Liver (tissue), 8 donors: ENCODE measurements at regions not wholly inside any gene's neighbourhood (a gene's known extent, or its start where the extent isn't known, plus 50 kb on each side); places are given as distances from the start of the nearest gene placed in this dataset.

Experiments
- DNase-seq: peaks from one replicate; pipeline ENCODE4 v3.0.0-alpha.2; 2017; ENCODE audit warnings: low spot score
- H3K27ac ChIP-seq, 2 donors: one replicate each; pipeline ENCODE4 v1.7.0; 2013; ENCODE audit warnings: inconsistent platforms in 2 of 2, low read length in 2 of 2, control low read depth in 1 of 2, low read depth in 1 of 2, mild to moderate bottlenecking in 1 of 2
- H3K27me3 ChIP-seq, 4 donors: one replicate each; pipeline versions ENCODE4 v1.6.1 to v1.7.0; 2013; ENCODE audit warnings: low read length in 3 of 4, inconsistent platforms in 1 of 4, mild to moderate bottlenecking in 1 of 4, moderate library complexity in 1 of 4; ENCODE audit not compliant: control insufficient read depth in 4 of 4, insufficient read depth in 4 of 4
- H3K36me3 ChIP-seq, 4 donors: one replicate each; pipeline versions ENCODE4 v1.6.1 to v1.7.0; 2013; ENCODE audit warnings: low read length in 3 of 4, mild to moderate bottlenecking in 3 of 4, low read depth in 1 of 4, moderate library complexity in 1 of 4; ENCODE audit not compliant: control insufficient read depth in 4 of 4, insufficient read depth in 3 of 4
- H3K4me1 ChIP-seq, 4 donors: one replicate each; pipeline versions ENCODE4 v1.6.1 to v1.7.0; 2013; ENCODE audit warnings: low read length in 3 of 4, mild to moderate bottlenecking in 3 of 4, moderate library complexity in 1 of 4; ENCODE audit not compliant: control insufficient read depth in 4 of 4, insufficient read depth in 4 of 4
- H3K4me3 ChIP-seq, 3 donors: one replicate each; pipeline versions ENCODE4 v1.6.1 to v1.7.0; 2013; ENCODE audit warnings: low read length in 3 of 3, control low read depth in 1 of 3, low read depth in 1 of 3, mild to moderate bottlenecking in 1 of 3
- H3K9ac ChIP-seq, 2 donors: one replicate each; pipeline ENCODE4 v1.7.0; 2013; ENCODE audit warnings: low read length in 2 of 2, mild to moderate bottlenecking in 2 of 2, moderate library complexity in 2 of 2, control low read depth in 1 of 2, low read depth in 1 of 2
- H3K9me3 ChIP-seq, 4 donors: one replicate each; pipeline versions ENCODE4 v1.6.1 to v1.7.0; 2013; ENCODE audit warnings: low read length in 3 of 4; ENCODE audit not compliant: control insufficient read depth in 4 of 4
- ATF3 ChIP-seq: IDR thresholded peaks from 2 replicates; pipeline ENCODE4 v1.6.1; 2016; ENCODE audit warnings: antibody characterized with exemption
- CTCF ChIP-seq: fragments of 150-350 bp; IDR thresholded peaks from 2 replicates; pipeline ENCODE4 v1.5.1; 2017; ENCODE audit warnings: improper control_type of control experiment, low read depth, low read length; ENCODE audit not compliant: missing input control
- FOXA1 ChIP-seq: IDR thresholded peaks from 2 replicates; pipeline ENCODE4 v1.6.1; 2016; ENCODE audit warnings: antibody characterized with exemption
- FOXA2 ChIP-seq: IDR thresholded peaks from 2 replicates; pipeline ENCODE4 v1.6.1; 2016; ENCODE audit warnings: antibody characterized with exemption
- GABPA ChIP-seq, 2 donors: IDR thresholded peaks in 1 of 2; conservative IDR thresholded peaks in 1 of 2; 2 replicates each; pipeline ENCODE4 v1.6.1; 2016; ENCODE audit warnings: antibody characterized with exemption in 2 of 2, mild to moderate bottlenecking in 1 of 2, moderate library complexity in 1 of 2
- HNF4A ChIP-seq, 2 donors: conservative IDR thresholded peaks; 2 replicates each; pipeline ENCODE4 v1.6.1; 2016; ENCODE audit warnings: antibody characterized with exemption in 2 of 2, mild to moderate bottlenecking in 2 of 2
- HNF4G ChIP-seq: IDR thresholded peaks from 2 replicates; pipeline ENCODE4 v1.6.1; 2016; ENCODE audit warnings: antibody characterized with exemption
- MAX ChIP-seq: IDR thresholded peaks from 2 replicates; pipeline ENCODE4 v1.6.1; 2016; ENCODE audit warnings: antibody characterized with exemption
- RAD21 ChIP-seq, 2 donors: IDR thresholded peaks; 2 replicates each; pipeline ENCODE4 v1.6.1; 2016; ENCODE audit warnings: antibody characterized with exemption in 2 of 2, mild to moderate bottlenecking in 2 of 2
- RXRA ChIP-seq, 2 donors: IDR thresholded peaks; 2 replicates each; pipeline ENCODE4 v1.6.1; 2017 to 2018; ENCODE audit warnings: antibody characterized with exemption in 2 of 2, mild to moderate bottlenecking in 1 of 2
- SP1 ChIP-seq: IDR thresholded peaks from 2 replicates; pipeline ENCODE4 v1.6.1; 2018; ENCODE audit warnings: antibody characterized with exemption, mild to moderate bottlenecking
- TAF1 ChIP-seq: conservative IDR thresholded peaks from 2 replicates; pipeline ENCODE4 v1.6.1; 2016; ENCODE audit warnings: antibody characterized with exemption, mild to moderate bottlenecking
- YY1 ChIP-seq: IDR thresholded peaks from 2 replicates; pipeline ENCODE4 v1.6.1; 2016; ENCODE audit warnings: antibody characterized with exemption, mild to moderate bottlenecking
- ZBTB33 ChIP-seq: IDR thresholded peaks from 2 replicates; pipeline ENCODE4 v1.6.1; 2016; ENCODE audit warnings: antibody characterized with exemption
- WGBS: extraction: QIAGEN DNeasy Blood & Tissue Kit; methylation state at CpG from one replicate; pipeline ENCODE4 v1.1.7; 2013; 5-methylcytosine and 5-hydroxymethylcytosine counted together
- donor health status: healthy.
- donor health status: healthy.
- donor health status: healthy.
- donor health status: healthy.
- donor health status: healthy.

- H3K9me3 ChIP-seq: no peaks in the 10 kb centered on the region
- 75% methylated on average over 2 of the region's 2 CpGs for WGBS
- H3K27ac ChIP-seq: no peak overlapping the region
- no peak overlapping the region for H3K9ac ChIP-seq
- no peak for DNase-seq
- H3K27me3 ChIP-seq: no peaks in the 10 kb centered on the region
- no peak overlapping the region for H3K4me3 ChIP-seq
- H3K4me1 ChIP-seq: no peaks in the 10 kb centered on the region
- no peaks in the 10 kb centered on the region for H3K36me3 ChIP-seq
- no peak for TF ChIP-seq ATF3
- TF ChIP-seq FOXA1: no peak
- no peak for TF ChIP-seq GABPA (IDR thresholded peaks at IDR 0.05 in 1 of 2, conservative IDR thresholded peaks at IDR 0.05 in 1 of 2)
- TF ChIP-seq RXRA (IDR thresholded peaks at IDR 0.05): no peak
- no peak for TF ChIP-seq CTCF
- no peak for TF ChIP-seq YY1
- no peak for TF ChIP-seq HNF4G
- TF ChIP-seq RAD21 (IDR thresholded peaks at IDR 0.05): no peak
- TF ChIP-seq ZBTB33: no peak
- TF ChIP-seq HNF4A (conservative IDR thresholded peaks at IDR 0.05): no peak
- no peak for TF ChIP-seq FOXA2
- TF ChIP-seq MAX: no peak
- TF ChIP-seq SP1: no peak
- no peak for TF ChIP-seq TAF1
Observed at GRCh38 chr7:24521917-24522623, 51.2 kb upstream of the PALS2 start.
